Retinal pigment epithelial cell (primary cell): ENCODE measurements at regions not wholly inside any gene's neighbourhood (a gene's known extent, or its start where the extent isn't known, plus 50 kb on each side); places are given as distances from the start of the nearest gene placed in this dataset.

Source experiments
- DNase-seq: peaks from one replicate; pipeline ENCODE4 v3.0.0-alpha.2; 2010; ENCODE audit warnings: low read depth
- H3K4me3 ChIP-seq: 2 replicates; pipeline ENCODE4 v1.5.1; 2011; ENCODE audit warnings: mild to moderate bottlenecking, low read length, control low read depth, moderate library complexity
- CTCF ChIP-seq: conservative IDR thresholded peaks from 2 replicates; pipeline ENCODE4 v1.5.1; 2011; ENCODE audit warnings: low read depth, low read length, control low read depth, inconsistent platforms

- TF ChIP-seq CTCF = no peak
- no peak for DNase-seq
- no peak overlapping the region for H3K4me3 ChIP-seq
These were observed 121.5 kb downstream of the FAM76B start for GRCh38 chr11:95668131-95668530.

- TF ChIP-seq CTCF = no peak
- DNase-seq = no peak
- H3K4me3 ChIP-seq = no peak overlapping the region
These were observed 128.4 kb downstream of the FAM76B start for GRCh38 chr11:95661162-95661561.

GRCh38 chr11:95660038-95660437, 129.5 kb downstream of the FAM76B start:
- DNase-seq = no peak
- H3K4me3 ChIP-seq = no peak overlapping the region
- TF ChIP-seq CTCF = no peak

GRCh38 chr11:95659088-95659487, 130.5 kb downstream of the FAM76B start:
- no peak for TF ChIP-seq CTCF
- H3K4me3 ChIP-seq = no peak overlapping the region
- no peak for DNase-seq

- no peak for TF ChIP-seq CTCF
- H3K4me3 ChIP-seq = no peak overlapping the region
- no peak for DNase-seq
These were observed 134.0 kb downstream of the FAM76B start for GRCh38 chr11:95655536-95655935.

GRCh38 chr11:95653680-95654079, 135.9 kb downstream of the FAM76B start:
- DNase-seq = no peak
- H3K4me3 ChIP-seq = no peak overlapping the region
- no peak for TF ChIP-seq CTCF

GRCh38 chr11:95653099-95653498, 136.5 kb downstream of the FAM76B start:
- no peak for TF ChIP-seq CTCF
- no peak for DNase-seq

More at GRCh38 chr11:95653099-95653498, 136.5 kb downstream of the FAM76B start:
- no peak overlapping the region for H3K4me3 ChIP-seq
